GM11168 (cell line): ENCODE measurements at regions not wholly inside any gene's neighbourhood (a gene's known extent, or its start where the extent isn't known, plus 50 kb on each side); places are given as distances from the start of the nearest gene placed in this dataset.

Experiments
- in situ Hi-C: fragments of 300-500 bp; cut with MboI; formaldehyde crosslinking; loops from one replicate; pipeline ENCODE4 v1.12.0; 2022; ENCODE audit warnings: low sequenced_read_pairs; ENCODE audit not compliant: unreplicated experiment

GRCh38 chr10:36198322-36198721 is 556.2 kb upstream of the FZD8 start:
- in situ Hi-C loops, result no loop called here

GRCh38 chr10:36195364-36195763 is 553.3 kb upstream of the FZD8 start:
- in situ Hi-C loops, result no loop called here

GRCh38 chr10:36194276-36194675 is 552.2 kb upstream of the FZD8 start:
- in situ Hi-C loops, result no loop called here

GRCh38 chr10:36191009-36191408 is 548.9 kb upstream of the FZD8 start:
- in situ Hi-C loops, result no loop called here

- in situ Hi-C loops, result no loop called here
Measured at GRCh38 chr10:36188461-36188860, 546.4 kb upstream of the FZD8 start.

GRCh38 chr10:36188080-36188453 is 546.0 kb upstream of the FZD8 start:
- in situ Hi-C loops, result no loop called here

- in situ Hi-C loops, result no loop called here
Measured at GRCh38 chr10:36187380-36188079, 545.4 kb upstream of the FZD8 start.

- in situ Hi-C loops, result no loop called here
Measured at GRCh38 chr10:36185097-36185496, 543.0 kb upstream of the FZD8 start.

GRCh38 chr10:36183726-36184125 is 541.6 kb upstream of the FZD8 start:
- in situ Hi-C loops, result no loop called here

GRCh38 chr10:36183056-36183455 is 541.0 kb upstream of the FZD8 start:
- in situ Hi-C loops, result no loop called here

- in situ Hi-C loops, result no loop called here
Measured at GRCh38 chr10:36182606-36183005, 540.5 kb upstream of the FZD8 start.

- in situ Hi-C loops, result no loop called here
Measured at GRCh38 chr10:36182179-36182566, 540.1 kb upstream of the FZD8 start.

GRCh38 chr10:36181426-36182178 is 539.5 kb upstream of the FZD8 start:
- in situ Hi-C loops, result no loop called here

GRCh38 chr10:36178616-36179015 is 536.5 kb upstream of the FZD8 start:
- in situ Hi-C loops, result no loop called here

- in situ Hi-C loops, result no loop called here
Measured at GRCh38 chr10:36177071-36177470, 535.0 kb upstream of the FZD8 start.

GRCh38 chr10:36175954-36176353 is 533.9 kb upstream of the FZD8 start:
- in situ Hi-C loops, result no loop called here

GRCh38 chr10:36173364-36173763 is 531.3 kb upstream of the FZD8 start:
- in situ Hi-C loops, result no loop called here

GRCh38 chr10:36171953-36172940 is 530.2 kb upstream of the FZD8 start:
- in situ Hi-C loops, result no loop called here

GRCh38 chr10:36171556-36171952 is 529.5 kb upstream of the FZD8 start:
- in situ Hi-C loops, result no loop called here

GRCh38 chr10:36170943-36171501 is 528.9 kb upstream of the FZD8 start:
- in situ Hi-C loops, result no loop called here
